Esophagus muscularis mucosa (tissue), 3 donors: ENCODE measurements at regions not wholly inside any gene's neighbourhood (a gene's known extent, or its start where the extent isn't known, plus 50 kb on each side); places are given as distances from the start of the nearest gene placed in this dataset.

Experiments
- CTCF ChIP-seq, 3 experiments: fragments of 200-600 bp in 2 of 3; fragments of 450-650 bp in 1 of 3; sonication (generic) in 2 of 3; IDR thresholded peaks; one replicate each; pipeline ENCODE4 v1.5.1; 2017 to 2019; ENCODE audit warnings: antibody characterized with exemption in 3 of 3, mild to moderate bottlenecking in 2 of 3, moderate library complexity in 1 of 3
- POLR2A ChIP-seq: fragments of 450-650 bp; IDR thresholded peaks from one replicate; pipeline ENCODE4 v1.6.1; 2017; ENCODE audit warnings: antibody characterized with exemption, moderate library complexity, mild to moderate bottlenecking, low read depth
- POLR2AphosphoS5 ChIP-seq, 2 donors: sonication (generic); formaldehyde crosslinking; IDR thresholded peaks; one replicate each; pipeline ENCODE4 v1.6.1; 2017; ENCODE audit warnings: antibody characterized with exemption in 2 of 2

GRCh38 chr21:28518630-28519029, 474.0 kb downstream of the LTN1 start:
- TF ChIP-seq POLR2AphosphoS5 (IDR thresholded peaks at IDR 0.05), result no peak
- TF ChIP-seq CTCF (IDR thresholded peaks at IDR 0.05), result no peak
- TF ChIP-seq POLR2A, result no peak
